ENCODE measurements at regions not wholly inside any gene's neighbourhood (a gene's known extent, or its start where the extent isn't known, plus 50 kb on each side); places are given as distances from the start of the nearest gene placed in this dataset.

- TF ChIP-seq CTCF (IDR thresholded peaks at IDR 0.05; ENCODE audit: borderline replicate concordance, extremely low read depth, low read length, poor library complexity, severe bottlenecking) (no peak), EZH2 (IDR thresholded peaks at IDR 0.05; ENCODE audit: borderline replicate concordance, low read depth, low read length, severe bottlenecking) (no peak)
Measured at GRCh38 chrX:10030570-10030969, 63.4 kb downstream of the CLDN34 start.
